NCI-H748 (cell line): ENCODE measurements at regions not wholly inside any gene's neighbourhood (a gene's known extent, or its start where the extent isn't known, plus 50 kb on each side); places are given as distances from the start of the nearest gene placed in this dataset.

Experiments used
- DNase-seq: peaks from one replicate; lab custom pipeline; 2025; ENCODE audit not compliant: unreplicated experiment; lab: John Stamatoyannopoulos, UW

DNA sequence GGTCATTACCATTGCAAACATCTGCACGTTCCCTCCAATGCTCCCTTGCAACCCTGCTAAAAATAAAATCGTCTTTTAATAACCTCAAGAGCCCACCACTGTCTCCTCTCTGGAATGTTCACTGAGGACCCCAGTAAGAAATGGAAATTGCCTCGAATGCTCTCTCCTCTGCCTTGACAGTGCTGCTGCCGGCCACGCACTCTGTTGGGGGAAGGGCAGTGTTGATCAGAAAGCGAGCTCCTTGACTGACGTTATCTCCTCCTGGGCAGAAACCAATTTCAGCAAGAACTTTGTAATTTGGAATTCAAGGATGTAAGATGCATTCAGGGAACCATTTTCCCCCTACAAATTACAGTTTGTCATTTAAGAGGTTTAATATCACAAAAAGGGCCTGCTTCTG is 718.5 kb downstream of the UQCRFS1 start:
- no peak for DNase-seq

DNA sequence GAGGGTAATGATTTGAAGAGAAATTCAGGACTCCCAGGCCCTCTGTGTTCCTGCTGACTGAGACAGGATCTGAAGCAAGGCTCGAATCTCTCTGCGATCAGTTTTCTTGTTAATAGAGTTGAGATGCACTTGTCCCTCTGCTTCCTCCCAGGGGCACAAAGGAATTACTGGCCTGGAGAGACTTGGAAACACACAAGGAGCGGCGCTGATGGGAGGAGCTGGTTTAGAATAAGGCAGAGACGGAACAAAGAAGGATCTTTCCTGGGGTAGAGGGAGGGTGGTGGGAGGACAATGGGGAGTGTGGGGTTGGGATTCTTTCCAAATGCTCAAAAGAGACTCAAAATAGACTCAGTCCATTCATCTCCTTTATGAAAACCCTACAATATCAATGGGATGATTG is 719.1 kb downstream of the UQCRFS1 start:
- DNase-seq, result no peak

GRCh38 chr19:28492621-28493020 is 720.3 kb downstream of the UQCRFS1 start:
- DNase-seq, result no peak

DNA sequence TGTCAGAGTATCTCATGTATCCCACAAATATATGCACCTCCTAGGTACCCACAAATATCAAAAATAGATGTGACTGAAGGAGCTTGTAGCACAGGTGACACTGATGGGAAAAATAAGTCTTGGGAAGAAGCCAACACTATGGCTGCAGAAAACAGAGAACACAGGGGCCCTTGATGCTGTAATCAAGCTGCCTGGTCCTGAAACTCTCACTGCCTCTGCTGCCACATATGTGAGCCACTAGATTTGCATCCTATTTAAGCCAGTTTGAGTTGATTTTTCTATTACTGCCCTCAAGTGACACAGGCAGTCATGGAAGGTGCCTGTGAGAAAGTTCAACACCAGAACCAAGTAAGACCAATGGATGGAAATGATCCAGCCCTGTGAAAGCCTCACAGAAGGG is 720.8 kb downstream of the UQCRFS1 start:
- no peak for DNase-seq

- no peak for DNase-seq
Observed at GRCh38 chr19:28489776-28490175, 723.2 kb downstream of the UQCRFS1 start.

- no peak for DNase-seq
Observed at GRCh38 chr19:28489126-28489660, 723.8 kb downstream of the UQCRFS1 start.

- DNase-seq, result no peak
Observed at GRCh38 chr19:28487999-28488398, 725.0 kb downstream of the UQCRFS1 start.

GRCh38 chr19:28486926-28487325 is 726.0 kb downstream of the UQCRFS1 start:
- DNase-seq, result no peak

DNA sequence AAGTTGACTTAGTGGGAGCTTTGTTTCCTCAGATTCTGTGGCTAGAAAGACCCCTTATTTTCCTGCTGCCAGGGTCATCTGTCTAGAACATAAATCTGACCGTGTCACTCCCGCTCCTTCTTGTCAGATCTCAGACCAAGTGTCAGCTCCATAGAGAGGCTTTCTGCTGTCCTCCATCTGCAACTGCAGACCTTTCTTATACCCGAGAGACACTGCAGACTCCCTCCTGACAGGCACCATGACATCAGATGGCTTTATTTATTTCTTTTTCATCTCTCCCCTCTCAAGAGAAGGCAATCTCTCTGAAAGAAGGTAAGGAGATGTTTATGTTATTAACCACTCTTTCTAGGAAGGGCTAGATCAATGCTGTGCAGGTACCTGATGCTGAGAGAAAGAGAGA is 726.5 kb downstream of the UQCRFS1 start:
- no peak for DNase-seq

DNA sequence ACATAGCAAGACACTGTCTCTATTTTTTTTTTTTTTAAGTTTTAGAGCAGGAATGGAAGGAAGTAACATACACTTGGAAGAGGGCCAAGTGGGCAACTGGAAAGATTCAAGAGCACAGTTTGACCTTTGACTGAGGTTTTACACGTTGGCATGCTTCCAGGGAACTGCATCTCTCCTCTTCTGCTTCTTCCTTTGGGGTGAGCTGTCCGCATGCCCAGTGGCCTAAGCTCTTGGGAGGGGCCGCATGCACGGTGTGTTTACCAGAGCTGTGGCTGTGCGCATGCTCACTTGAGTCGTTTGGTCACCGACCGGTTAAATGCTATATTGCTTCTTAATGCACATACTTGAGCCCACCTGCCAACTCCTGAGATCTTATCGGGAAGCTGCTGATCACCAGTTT is 727.7 kb downstream of the UQCRFS1 start:
- peak; percentile 33 for DNase-seq

DNA sequence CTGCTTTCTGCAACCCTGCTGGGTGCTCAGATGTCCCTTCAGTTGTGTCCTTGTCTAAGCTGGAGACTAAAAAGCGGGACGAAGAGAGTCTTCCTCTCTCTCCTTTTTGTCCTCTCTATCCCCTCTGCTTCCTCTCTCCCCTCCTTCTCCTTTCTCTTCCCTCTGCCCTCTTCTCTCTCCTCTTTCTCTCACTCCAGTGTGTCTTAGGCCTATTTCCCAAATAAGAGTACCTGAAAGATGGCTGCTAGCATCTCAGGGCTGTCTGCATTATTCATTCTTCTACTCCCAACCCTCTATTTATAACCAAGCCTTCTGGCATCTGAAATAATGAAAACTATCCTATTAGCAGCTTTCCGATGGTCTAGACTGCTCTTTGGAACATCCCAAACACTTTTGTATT is 729.8 kb downstream of the UQCRFS1 start:
- no peak for DNase-seq

DNA sequence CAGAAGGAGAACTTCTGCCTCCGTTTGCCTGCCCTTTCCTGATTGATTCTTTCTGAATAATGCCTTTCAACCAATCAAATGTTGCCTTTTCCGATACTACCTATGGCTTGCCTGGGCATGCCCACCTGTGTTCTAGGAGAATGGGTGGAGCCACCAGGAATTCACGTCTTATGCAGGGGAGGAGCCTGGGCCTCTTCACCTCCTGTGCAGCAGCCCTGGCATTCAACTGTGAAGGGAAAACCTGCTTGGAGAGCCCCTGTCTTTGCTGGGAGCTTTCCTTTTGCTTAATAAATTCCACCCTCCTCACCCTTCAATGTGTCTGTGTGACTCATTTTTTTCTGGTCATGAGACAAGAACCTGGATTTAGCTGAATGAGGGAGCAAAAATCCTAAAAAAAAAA is 730.7 kb downstream of the UQCRFS1 start:
- no peak for DNase-seq

- no peak for DNase-seq
Observed at GRCh38 chr19:28481674-28482073, 731.3 kb downstream of the UQCRFS1 start.

DNA sequence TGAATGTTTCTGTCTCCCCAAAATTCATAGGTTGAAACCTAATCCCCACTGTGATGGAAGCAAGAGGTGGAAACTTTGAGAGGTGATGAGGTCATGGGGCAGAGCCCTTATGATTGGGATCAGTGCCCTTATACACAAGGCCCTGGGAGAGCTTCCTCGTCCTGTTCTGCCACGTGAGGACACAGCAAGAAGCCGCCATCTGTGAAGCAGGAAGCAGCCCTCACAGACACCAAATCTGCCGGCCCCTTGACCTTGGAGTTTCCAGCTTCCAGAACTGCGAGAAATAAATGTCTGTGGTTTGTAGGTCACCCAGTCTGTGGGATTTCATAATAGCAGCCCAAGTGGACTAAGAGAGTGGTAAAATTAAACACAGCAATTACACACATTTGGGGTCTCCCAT is 737.4 kb downstream of the UQCRFS1 start:
- DNase-seq, result no peak

DNA sequence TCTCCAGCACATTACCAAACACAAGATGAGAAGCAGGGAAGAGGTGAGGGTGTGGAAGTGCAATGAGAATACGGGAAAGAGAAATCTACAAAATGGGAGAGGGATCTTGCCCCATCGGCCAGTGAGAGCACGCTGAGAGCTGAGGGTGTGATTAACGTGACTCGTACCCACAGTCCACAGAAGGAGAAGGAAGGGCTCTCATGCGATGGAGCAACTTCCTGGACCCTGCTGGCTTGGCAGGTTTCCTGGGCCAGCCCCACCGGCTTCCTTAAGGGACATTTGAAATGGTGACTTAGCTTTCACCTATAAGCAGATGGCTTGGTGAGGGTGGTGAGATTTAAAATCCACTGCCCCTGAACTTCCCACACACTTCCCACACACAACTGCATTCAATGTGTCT is 740.1 kb downstream of the UQCRFS1 start:
- DNase-seq, result no peak

- no peak for DNase-seq
Observed at GRCh38 chr19:28471731-28472510, 741.0 kb downstream of the UQCRFS1 start.

- DNase-seq, result no peak
Observed at GRCh38 chr19:28469544-28469943, 743.4 kb downstream of the UQCRFS1 start.

- DNase-seq, result no peak
Observed at GRCh38 chr19:28468701-28469459, 744.1 kb downstream of the UQCRFS1 start.

- peak; percentile 48 for DNase-seq
Observed at GRCh38 chr19:28466107-28467045, 746.6 kb downstream of the UQCRFS1 start.

GRCh38 chr19:28465371-28466086 is 747.4 kb downstream of the UQCRFS1 start:
- DNase-seq, result no peak
